Esophagus (tissue), 2 donors: ENCODE measurements at regions not wholly inside any gene's neighbourhood (a gene's known extent, or its start where the extent isn't known, plus 50 kb on each side); places are given as distances from the start of the nearest gene placed in this dataset.

Source experiments
- H3K27ac ChIP-seq, 2 donors: one replicate each; pipeline ENCODE4 v1.5.1; 2013; ENCODE audit warnings: low read depth in 2 of 2, mild to moderate bottlenecking in 2 of 2, inconsistent platforms in 1 of 2, low read length in 1 of 2, moderate library complexity in 1 of 2
- H3K27me3 ChIP-seq, 2 donors: one replicate each; pipeline ENCODE4 v1.6.1; 2013; ENCODE audit warnings: low read length in 2 of 2, control low read depth in 1 of 2, mild to moderate bottlenecking in 1 of 2; ENCODE audit not compliant: insufficient read depth in 2 of 2, control insufficient read depth in 1 of 2
- H3K36me3 ChIP-seq, 2 donors: one replicate each; pipeline ENCODE4 v1.6.1; 2013; ENCODE audit warnings: low read length in 1 of 2; ENCODE audit not compliant: control insufficient read depth in 2 of 2, insufficient read depth in 2 of 2
- H3K4me1 ChIP-seq, 2 donors: one replicate each; pipeline ENCODE4 v1.6.1; 2013; ENCODE audit warnings: low read length in 1 of 2; ENCODE audit not compliant: control insufficient read depth in 2 of 2, insufficient read depth in 2 of 2
- H3K4me3 ChIP-seq, 2 donors: one replicate each; pipeline ENCODE4 v1.5.1; 2013; ENCODE audit warnings: low read length in 2 of 2, mild to moderate bottlenecking in 2 of 2, low read depth in 1 of 2, moderate library complexity in 1 of 2
- H3K9me3 ChIP-seq, 2 donors: one replicate each; pipeline ENCODE4 v1.6.1; 2013; ENCODE audit warnings: mild to moderate bottlenecking in 2 of 2, low read depth in 1 of 2, low read length in 1 of 2, moderate library complexity in 1 of 2; ENCODE audit not compliant: control insufficient read depth in 2 of 2, insufficient read depth in 1 of 2
- WGBS, 2 donors: extraction: QIAGEN DNeasy Blood & Tissue Kit; methylation state at CpG; one replicate each; pipeline ENCODE4 v1.1.7; 2013; 5-methylcytosine and 5-hydroxymethylcytosine counted together
- donor health status: healthy with polysubstance abuse.
- donor health status: Bipolar disorder and iron deficiency.

DNA sequence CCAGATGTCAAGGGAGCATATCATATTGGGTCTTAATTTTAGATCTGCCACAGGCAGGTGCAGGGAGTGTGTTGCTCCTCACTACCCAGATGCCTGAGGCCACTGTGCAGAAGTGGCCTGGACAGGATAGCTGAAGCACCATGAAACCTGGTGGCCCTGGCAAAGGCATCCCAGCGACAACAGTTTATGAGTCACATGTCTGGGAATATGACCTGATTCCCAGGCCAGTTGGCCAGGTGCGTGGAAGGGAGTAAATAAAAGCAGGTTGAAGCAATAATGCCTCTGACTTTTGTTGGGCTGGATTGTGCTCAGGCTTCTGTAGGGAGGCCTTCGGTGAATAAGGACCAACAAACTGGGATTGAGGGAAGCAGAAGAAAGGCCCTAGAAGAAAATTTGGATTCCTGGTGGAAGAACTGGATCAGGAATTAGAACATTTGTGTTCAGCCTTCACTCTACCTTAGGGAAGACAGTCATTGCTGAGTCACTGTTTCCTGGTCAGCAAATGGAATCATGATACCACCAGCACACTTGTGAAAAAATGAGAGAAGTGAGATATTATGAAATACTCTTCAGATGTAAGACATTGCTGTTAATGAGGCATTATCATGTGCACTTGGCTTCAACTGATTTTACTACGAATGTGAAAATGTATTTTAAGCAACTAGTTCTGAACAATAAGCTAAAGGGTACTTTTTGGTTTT, 78.4 kb upstream of the ZNF516 start:
- Histone ChIP-seq H3K27ac (peak overlapping the region in 1 of 2 donors; percentile 31), H3K27me3 (no peaks in the 10 kb centered on the region), H3K4me1 (peaks cover 0 to 3% of the 10 kb centered on the region in 2 donors), H3K4me3 (no peak overlapping the region), H3K9me3 (no peaks in the 10 kb centered on the region), H3K36me3 (peaks cover 0 to 5% of the 10 kb centered on the region in 2 donors)
- WGBS, 2 donors = 74 to 78% methylated on average over 4 of the region's 4 CpGs

GRCh38 chr18:76572518-76573247, 77.6 kb upstream of the ZNF516 start:
- no peaks in the 10 kb centered on the region for H3K27me3 ChIP-seq
- H3K9me3 ChIP-seq = no peaks in the 10 kb centered on the region
- WGBS, 2 donors = 79 to 82% methylated on average over 11 to 12 of the region's 12 CpGs
- H3K36me3 ChIP-seq = peaks cover 0 to 5% of the 10 kb centered on the region in 2 donors
- no peak overlapping the region for H3K4me3 ChIP-seq
- H3K4me1 ChIP-seq = peaks cover 0 to 3% of the 10 kb centered on the region in 2 donors
- H3K27ac ChIP-seq = no peak overlapping the region

DNA sequence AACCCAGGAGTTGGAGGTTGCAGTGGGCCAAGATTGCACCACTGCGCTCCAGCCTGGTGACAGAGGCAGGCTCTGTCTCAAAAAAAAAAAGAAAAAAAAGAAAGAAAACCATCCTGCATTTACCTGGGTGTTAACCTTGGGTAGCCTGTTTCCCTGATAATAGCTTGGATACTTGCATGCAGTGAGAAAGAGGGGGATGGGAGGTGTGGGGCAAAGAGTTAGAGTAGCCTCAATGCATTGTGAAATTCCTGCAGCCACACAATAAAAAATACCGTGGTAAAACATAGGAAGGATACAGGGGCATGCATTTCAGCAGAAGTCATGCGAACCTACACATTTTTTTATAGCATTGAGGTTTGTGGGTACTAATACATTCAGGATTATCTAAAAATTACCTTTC, 76.6 kb upstream of the ZNF516 start:
- no peaks in the 10 kb centered on the region for H3K9me3 ChIP-seq
- H3K27ac ChIP-seq = no peak overlapping the region
- H3K27me3 ChIP-seq = no peaks in the 10 kb centered on the region
- H3K4me1 ChIP-seq = peaks cover 0 to 3% of the 10 kb centered on the region in 2 donors
- no peak overlapping the region for H3K4me3 ChIP-seq
- WGBS, 2 donors = 83 to 85% methylated on average over 3 of the region's 3 CpGs
- H3K36me3 ChIP-seq = peaks cover 0 to 5% of the 10 kb centered on the region in 2 donors

DNA sequence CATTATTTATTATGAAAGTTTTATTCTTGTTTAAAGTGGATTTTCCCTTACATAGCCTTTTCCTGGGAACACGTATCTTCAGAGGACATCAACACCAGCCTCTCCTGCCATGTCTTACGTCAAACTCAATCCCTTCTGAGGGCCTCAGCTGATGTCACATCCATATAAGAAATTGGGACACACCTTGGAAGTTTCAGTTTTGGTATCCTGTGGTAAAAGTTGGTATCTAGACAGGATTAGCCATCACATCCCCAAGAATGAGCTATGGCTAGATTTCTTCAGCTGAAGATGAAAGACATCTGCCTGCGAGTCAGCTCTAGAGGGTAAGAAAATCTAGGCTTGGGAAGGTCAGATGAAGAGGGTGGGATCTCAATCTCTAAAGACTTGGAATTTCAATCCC, 75.8 kb upstream of the ZNF516 start:
- Histone ChIP-seq H3K4me3 (no peak overlapping the region), H3K27ac (no peak overlapping the region), H3K36me3 (peaks cover 0 to 5% of the 10 kb centered on the region in 2 donors), H3K27me3 (no peaks in the 10 kb centered on the region), H3K9me3 (no peaks in the 10 kb centered on the region), H3K4me1 (peaks cover under 1 to 3% of the 10 kb centered on the region in 2 donors)
- WGBS, 2 donors = 92 to 97% methylated on average over 3 of the region's 3 CpGs

GRCh38 chr18:76569644-76570419, 74.8 kb upstream of the ZNF516 start:
- 73 to 82% methylated on average over 15 of the region's 15 CpGs for WGBS, 2 donors
- H3K36me3 ChIP-seq = peaks cover 0 to 5% of the 10 kb centered on the region in 2 donors
- no peak overlapping the region for H3K4me3 ChIP-seq
- no peaks in the 10 kb centered on the region for H3K27me3 ChIP-seq
- no peaks in the 10 kb centered on the region for H3K9me3 ChIP-seq
- H3K27ac ChIP-seq = no peak overlapping the region
- peaks cover 2 to 3% of the 10 kb centered on the region in 2 donors for H3K4me1 ChIP-seq

DNA sequence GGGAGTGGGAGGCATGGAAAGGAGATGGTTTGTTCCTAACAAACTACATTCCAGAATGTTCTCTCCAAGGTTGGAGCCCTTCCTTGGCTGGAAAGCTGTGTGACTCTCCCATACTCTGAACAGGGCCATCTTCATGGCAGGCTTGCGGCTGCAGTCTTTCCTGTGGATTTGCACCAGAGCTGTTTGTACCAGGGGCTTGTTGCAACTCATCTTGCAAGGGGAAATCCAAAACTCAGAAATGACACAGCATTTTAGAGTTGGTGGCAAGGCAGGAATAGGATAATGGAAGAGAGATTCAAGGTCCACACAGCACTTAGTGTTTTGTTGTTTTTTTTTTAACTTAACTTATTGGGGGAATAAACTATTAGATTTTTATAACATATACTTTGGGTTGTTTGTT, 73.7 kb upstream of the ZNF516 start:
- no peaks in the 10 kb centered on the region for H3K9me3 ChIP-seq
- no peaks in the 10 kb centered on the region for H3K27me3 ChIP-seq
- H3K4me1 ChIP-seq = peaks cover 3 to 6% of the 10 kb centered on the region in 2 donors
- peaks cover 0 to 5% of the 10 kb centered on the region in 2 donors for H3K36me3 ChIP-seq
- WGBS, 2 donors = 66 to 80% methylated on average over 1 of the region's 1 CpG
- no peak overlapping the region for H3K4me3 ChIP-seq
- no peak overlapping the region for H3K27ac ChIP-seq

GRCh38 chr18:76567835-76568445, 72.9 kb upstream of the ZNF516 start:
- Histone ChIP-seq H3K4me3 (no peak overlapping the region), H3K36me3 (peaks cover 0 to 5% of the 10 kb centered on the region in 2 donors), H3K9me3 (no peaks in the 10 kb centered on the region), H3K27me3 (no peaks in the 10 kb centered on the region), H3K4me1 (peaks cover 0 to 8% of the 10 kb centered on the region in 2 donors), H3K27ac (no peak overlapping the region)
- 85 to 88% methylated on average over 13 of the region's 13 CpGs for WGBS, 2 donors

DNA sequence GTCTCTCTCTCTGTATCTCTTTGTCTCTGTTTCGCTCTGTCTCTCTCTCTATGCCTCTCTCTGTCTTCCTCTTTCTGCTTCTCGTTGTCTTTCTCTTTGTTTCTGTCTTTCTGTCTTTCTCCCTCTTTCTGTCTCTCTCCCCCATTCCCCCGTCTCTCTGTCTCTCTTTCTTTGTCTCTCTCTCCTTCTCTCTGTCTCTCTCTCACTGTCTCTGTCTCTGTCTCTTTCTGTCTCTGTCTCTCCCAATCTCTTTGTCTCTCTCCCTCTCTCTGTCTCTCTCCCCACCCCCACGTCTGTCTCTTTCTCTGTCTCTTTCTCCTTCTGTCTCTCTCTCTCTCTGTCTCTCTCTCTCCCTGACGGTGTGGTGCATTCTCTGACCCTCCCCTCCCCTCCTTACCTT, 71.9 kb upstream of the ZNF516 start:
- no peaks in the 10 kb centered on the region for H3K9me3 ChIP-seq
- H3K27ac ChIP-seq = peak overlapping the region in 1 of 2 donors; percentile 27
- no peak overlapping the region for H3K4me3 ChIP-seq
- peaks cover 0 to 5% of the 10 kb centered on the region in 2 donors for H3K36me3 ChIP-seq
- H3K4me1 ChIP-seq = peaks cover 0 to 8% of the 10 kb centered on the region in 2 donors
- 78 to 89% methylated on average over 5 of the region's 5 CpGs for WGBS, 2 donors
- H3K27me3 ChIP-seq = no peaks in the 10 kb centered on the region
